Trophoblast cell (in vitro differentiated cells and primary cell): ENCODE measurements at regions not wholly inside any gene's neighbourhood (a gene's known extent, or its start where the extent isn't known, plus 50 kb on each side); places are given as distances from the start of the nearest gene placed in this dataset.
"Not testable (repeated sequence)": the region's sequence is repeated elsewhere in the genome, so short reads cannot be mapped to it uniquely, and the experiment has no call there.

Experiments used
- DNase-seq, 2 donors: peaks; one replicate each; pipeline ENCODE4 v3.0.0-alpha.2; 2016
- H2AFZ ChIP-seq: 2 replicates; pipeline ENCODE4 v1.6.1; 2013; ENCODE audit warnings: low read length, moderate library complexity, mild to moderate bottlenecking; ENCODE audit not compliant: insufficient read depth, poor library complexity
- H2AK5ac ChIP-seq: 2 replicates; pipeline ENCODE4 v1.6.1; 2013; ENCODE audit warnings: mild to moderate bottlenecking, low read length
- H2BK120ac ChIP-seq: 2 replicates; pipeline ENCODE4 v1.6.1; 2013; ENCODE audit warnings: low read length, mild to moderate bottlenecking, moderate library complexity; ENCODE audit not compliant: insufficient read depth, poor library complexity
- H2BK12ac ChIP-seq: 2 replicates; pipeline ENCODE4 v1.6.1; 2013; ENCODE audit warnings: mild to moderate bottlenecking, low read length, moderate library complexity
- H2BK5ac ChIP-seq: 2 replicates; pipeline ENCODE4 v1.6.1; 2013; ENCODE audit warnings: low read length, low read depth, moderate library complexity, mild to moderate bottlenecking; ENCODE audit not compliant: poor library complexity
- H3K14ac ChIP-seq: 2 replicates; pipeline ENCODE4 v1.6.1; 2013; ENCODE audit warnings: mild to moderate bottlenecking, low read length
- H3K18ac ChIP-seq: 2 replicates; pipeline ENCODE4 v1.6.1; 2013; ENCODE audit warnings: mild to moderate bottlenecking, low read length
- H3K23ac ChIP-seq: 2 replicates; pipeline ENCODE4 v1.6.1; 2013; ENCODE audit warnings: low read length
- H3K27ac ChIP-seq: 2 replicates; pipeline ENCODE4 v1.5.1; 2013; ENCODE audit warnings: low read depth, mild to moderate bottlenecking, inconsistent platforms, low read length, moderate library complexity
- H3K27me3 ChIP-seq: 2 replicates; pipeline ENCODE4 v1.6.1; 2013; ENCODE audit warnings: inconsistent platforms, mild to moderate bottlenecking, low read length, moderate library complexity; ENCODE audit not compliant: insufficient read depth
- H3K36me3 ChIP-seq, 2 experiments: 1 replicate in 1 of 2; 2 replicates in 1 of 2; pipeline ENCODE4 v1.6.1; 2013; ENCODE audit warnings: low read length in 2 of 2, mild to moderate bottlenecking in 2 of 2, moderate library complexity in 1 of 2; ENCODE audit not compliant: insufficient read depth in 2 of 2, control insufficient read depth in 1 of 2
- H3K4ac ChIP-seq: 2 replicates; pipeline ENCODE4 v1.6.1; 2013; ENCODE audit warnings: low read depth, mild to moderate bottlenecking, low read length, moderate library complexity
- H3K4me1 ChIP-seq, 2 experiments: 1 replicate in 1 of 2; 2 replicates in 1 of 2; pipeline ENCODE4 v1.6.1; 2013; ENCODE audit warnings: low read length in 2 of 2, mild to moderate bottlenecking in 2 of 2, moderate library complexity in 1 of 2; ENCODE audit not compliant: insufficient read depth in 2 of 2, control insufficient read depth in 1 of 2
- H3K4me2 ChIP-seq: 2 replicates; pipeline ENCODE4 v1.6.1; 2013; ENCODE audit warnings: inconsistent platforms, mild to moderate bottlenecking, low read length, moderate library complexity
- H3K4me3 ChIP-seq: 2 replicates; pipeline ENCODE4 v1.5.1; 2013; ENCODE audit warnings: mild to moderate bottlenecking, low read depth, low read length, inconsistent platforms
- H3K79me1 ChIP-seq: one replicate; pipeline ENCODE4 v1.6.1; 2013; ENCODE audit warnings: low read length
- H3K79me2 ChIP-seq: 2 replicates; pipeline ENCODE4 v1.6.1; 2013; ENCODE audit warnings: low read length, mild to moderate bottlenecking; ENCODE audit not compliant: control insufficient read depth, insufficient read depth, poor library complexity
- H3K9ac ChIP-seq: 2 replicates; pipeline ENCODE4 v1.6.1; 2013; ENCODE audit warnings: mild to moderate bottlenecking, low read length
- H3K9me3 ChIP-seq: 2 replicates; pipeline ENCODE4 v1.6.1; 2013; ENCODE audit warnings: low read depth, mild to moderate bottlenecking, control low read depth, inconsistent platforms, low read length; ENCODE audit not compliant: insufficient read depth
- H4K12ac ChIP-seq: 2 replicates; pipeline ENCODE4 v1.6.1; 2013; ENCODE audit warnings: low read depth, mild to moderate bottlenecking, low read length, moderate library complexity
- H4K8ac ChIP-seq: 2 replicates; pipeline ENCODE4 v1.6.1; 2013; ENCODE audit warnings: low read depth, mild to moderate bottlenecking, low read length, moderate library complexity
- H4K91ac ChIP-seq: one replicate; pipeline ENCODE4 v1.6.1; 2013; ENCODE audit warnings: low read depth, mild to moderate bottlenecking, low read length, moderate library complexity
- WGBS: extraction: QIAGEN DNeasy Blood & Tissue Kit; methylation state at CpG from one replicate; pipeline ENCODE4 v1.1.7; 2013; ENCODE audit warnings: missing lambda C conversion rate; ENCODE audit not compliant: insufficient read length, insufficient coverage; ENCODE audit errors: extremely low coverage; 5-methylcytosine and 5-hydroxymethylcytosine counted together

GRCh38 chr9:78713614-78714405 lies 416.9 kb downstream of the PSAT1 start:
- no peak for DNase-seq
- Histone ChIP-seq H2BK5ac (peak overlapping the region; percentile 74), H3K27ac (peak overlapping the region; percentile 61), H2BK12ac (peak overlapping the region; percentile 94), H2AFZ (no peak overlapping the region), H3K18ac (no peak overlapping the region), H3K14ac (no peak overlapping the region), H3K4me2 (no peak overlapping the region), H3K4me3 (no peak overlapping the region), H2AK5ac (no peak overlapping the region), H3K9me3 (no peaks in the 10 kb centered on the region), H4K8ac (no peak overlapping the region), H3K23ac (no peak overlapping the region), H3K4ac (no peak overlapping the region), H3K9ac (no peak overlapping the region), H3K79me1 (peaks cover 5% of the 10 kb centered on the region), H3K4me1 (peaks cover 0 to 4% of the 10 kb centered on the region in 2 experiments), H2BK120ac (no peak overlapping the region), H3K79me2 (no peaks in the 10 kb centered on the region), H3K27me3 (no peaks in the 10 kb centered on the region), H4K12ac (no peak overlapping the region), H3K36me3 (no peaks in the 10 kb centered on the region), H4K91ac (peak overlapping the region; percentile 28)
- WGBS: no CpG with 5 or more reads among the region's 5 CpGs

- Histone ChIP-seq H2BK12ac (no peak overlapping the region), H3K9me3 (no peaks in the 10 kb centered on the region), H3K79me1 (peaks cover 5% of the 10 kb centered on the region), H3K9ac (no peak overlapping the region), H2BK5ac (no peak overlapping the region), H3K27me3 (no peaks in the 10 kb centered on the region), H3K4ac (no peak overlapping the region), H4K91ac (no peak overlapping the region), H2AFZ (no peak overlapping the region), H3K79me2 (no peaks in the 10 kb centered on the region), H3K14ac (no peak overlapping the region), H3K4me1 (peaks cover 0 to 4% of the 10 kb centered on the region in 2 experiments), H3K27ac (no peak overlapping the region), H3K23ac (no peak overlapping the region), H2AK5ac (no peak overlapping the region), H3K4me3 (no peak overlapping the region), H4K8ac (no peak overlapping the region), H3K18ac (no peak overlapping the region), H3K4me2 (no peak overlapping the region), H4K12ac (no peak overlapping the region), H2BK120ac (no peak overlapping the region), H3K36me3 (no peaks in the 10 kb centered on the region)
- DNase-seq: no peak
- no CpG with 5 or more reads among the region's 2 CpGs for WGBS
Observed at GRCh38 chr9:78714576-78714975, 417.7 kb downstream of the PSAT1 start.

DNA sequence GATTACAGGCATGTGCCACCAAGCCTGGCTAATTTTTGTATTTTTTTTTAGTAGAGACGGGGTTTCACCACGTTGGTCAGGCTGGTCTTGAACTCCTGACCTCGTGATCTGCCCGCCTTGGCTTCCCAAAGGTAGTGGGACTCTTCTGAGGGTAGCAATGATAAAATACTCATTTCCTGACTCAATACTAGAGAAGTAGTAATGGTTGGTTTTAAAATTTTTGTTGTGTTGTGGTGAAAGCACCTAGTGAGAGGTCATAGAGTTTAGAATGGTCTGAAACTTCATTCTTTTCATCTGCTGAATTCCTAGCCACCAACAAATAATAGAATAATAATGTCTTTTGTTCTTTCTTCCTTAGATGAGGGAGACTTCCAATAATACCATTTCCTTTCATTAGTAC lies 422.1 kb downstream of the PSAT1 start:
- not testable (repeated sequence) for H4K8ac ChIP-seq, H3K79me1 ChIP-seq, H3K4ac ChIP-seq, H2BK5ac ChIP-seq, H4K91ac ChIP-seq, H2AK5ac ChIP-seq, H4K12ac ChIP-seq, H3K27me3 ChIP-seq, H3K14ac ChIP-seq, H3K79me2 ChIP-seq, H3K9ac ChIP-seq, H3K9me3 ChIP-seq, DNase-seq, H2BK12ac ChIP-seq, H3K4me1 ChIP-seq, H3K23ac ChIP-seq, H3K36me3 ChIP-seq, H3K18ac ChIP-seq, H2AFZ ChIP-seq, H3K27ac ChIP-seq, H3K4me3 ChIP-seq, H3K4me2 ChIP-seq, H2BK120ac ChIP-seq
- no CpG with 5 or more reads among the region's 4 CpGs for WGBS

- H2AK5ac ChIP-seq: no peak overlapping the region
- no peak overlapping the region for H2AFZ ChIP-seq
- no CpG with 5 or more reads among the region's 2 CpGs for whole genome bisulfite sequencing
- no peak overlapping the region for H4K12ac ChIP-seq
- no peak overlapping the region for H3K27ac ChIP-seq
- no peak overlapping the region for H4K8ac ChIP-seq
- H2BK12ac ChIP-seq: no peak overlapping the region
- no peak overlapping the region for H2BK120ac ChIP-seq
- no peak for DNase-seq
- H3K9me3 ChIP-seq: no peaks in the 10 kb centered on the region
- H3K4ac ChIP-seq: no peak overlapping the region
- no peak overlapping the region for H3K18ac ChIP-seq
- no peak overlapping the region for H3K4me2 ChIP-seq
- no peak overlapping the region for H2BK5ac ChIP-seq
- no peaks in the 10 kb centered on the region for H3K27me3 ChIP-seq
- no peaks in the 10 kb centered on the region for H3K79me1 ChIP-seq
- H4K91ac ChIP-seq: no peak overlapping the region
- no peak overlapping the region for H3K23ac ChIP-seq
- H3K36me3 ChIP-seq: no peaks in the 10 kb centered on the region
- H3K4me3 ChIP-seq: no peak overlapping the region
- H3K4me1 ChIP-seq: no peaks in the 10 kb centered on the region
- H3K79me2 ChIP-seq: no peaks in the 10 kb centered on the region
- no peak overlapping the region for H3K9ac ChIP-seq
- H3K14ac ChIP-seq: no peak overlapping the region
Observed at GRCh38 chr9:78724896-78725295, 428.0 kb downstream of the PSAT1 start.
